Smooth muscle cell (in vitro differentiated cells): ENCODE measurements at regions not wholly inside any gene's neighbourhood (a gene's known extent, or its start where the extent isn't known, plus 50 kb on each side); places are given as distances from the start of the nearest gene placed in this dataset.

Experiments used
- DNase-seq: peaks from one replicate; lab custom pipeline; 2025; ENCODE audit not compliant: unreplicated experiment; lab: John Stamatoyannopoulos, UW
- H2AFZ ChIP-seq: fragments of 200-600 bp; sonication (generic); 2 replicates; pipeline ENCODE4 v1.6.0; 2016; ENCODE audit warnings: antibody characterized with exemption, low read depth, mild to moderate bottlenecking
- H3F3A ChIP-seq: fragments of 200-600 bp; sonication (generic); 2 replicates; pipeline ENCODE4 v1.6.0; 2017; ENCODE audit warnings: antibody characterized with exemption, low read depth
- H3K27ac ChIP-seq: fragments of 200-600 bp; sonication (generic); 2 replicates; pipeline ENCODE4 v1.5.1; 2016; ENCODE audit warnings: low read depth, mild to moderate bottlenecking
- H3K27me3 ChIP-seq: fragments of 200-600 bp; sonication (generic); 2 replicates; pipeline ENCODE4 v1.6.1; 2016; ENCODE audit warnings: low read depth, mild to moderate bottlenecking
- H3K36me3 ChIP-seq: fragments of 200-600 bp; sonication (generic); 2 replicates; pipeline ENCODE4 v1.5.1; 2016; ENCODE audit warnings: low read depth
- H3K4me1 ChIP-seq: fragments of 200-600 bp; sonication (generic); 2 replicates; pipeline ENCODE4 v1.5.1; 2016; ENCODE audit warnings: low read depth
- H3K4me2 ChIP-seq: fragments of 200-600 bp; sonication (generic); 2 replicates; pipeline ENCODE4 v1.6.0; 2016; ENCODE audit warnings: mild to moderate bottlenecking
- H3K4me3 ChIP-seq: fragments of 200-600 bp; sonication (generic); 2 replicates; pipeline ENCODE4 v1.5.1; 2016; ENCODE audit warnings: mild to moderate bottlenecking
- H3K79me2 ChIP-seq: fragments of 200-600 bp; sonication (generic); 2 replicates; pipeline ENCODE4 v1.6.0; 2016; ENCODE audit warnings: low read depth, mild to moderate bottlenecking
- H3K9ac ChIP-seq: fragments of 200-600 bp; sonication (generic); 2 replicates; pipeline ENCODE4 v1.6.0; 2016; ENCODE audit warnings: low read depth
- H3K9me3 ChIP-seq: fragments of 200-600 bp; sonication (generic); replicated peaks from 2 replicates; pipeline ENCODE4 v1.5.1; 2016; ENCODE audit warnings: low read depth
- H4K20me1 ChIP-seq: fragments of 200-600 bp; sonication (generic); 2 replicates; pipeline ENCODE4 v1.6.0; 2016; ENCODE audit warnings: low read depth
- WGBS: methylation state at CpG from one replicate; pipeline ENCODE4 v1.1.7; 2016; ENCODE audit warnings: low lambda C conversion rate; 5-methylcytosine and 5-hydroxymethylcytosine counted together
- TF ChIP-seq, protein P1 (sequence below): fragments of 200-600 bp; sonication (generic); IDR thresholded peaks from 2 replicates; pipeline ENCODE4 v1.5.1; 2017; ENCODE audit warnings: borderline replicate concordance, mild to moderate bottlenecking, antibody characterized with exemption; ENCODE audit not compliant: insufficient read depth, poor library complexity, severe bottlenecking

DNA sequence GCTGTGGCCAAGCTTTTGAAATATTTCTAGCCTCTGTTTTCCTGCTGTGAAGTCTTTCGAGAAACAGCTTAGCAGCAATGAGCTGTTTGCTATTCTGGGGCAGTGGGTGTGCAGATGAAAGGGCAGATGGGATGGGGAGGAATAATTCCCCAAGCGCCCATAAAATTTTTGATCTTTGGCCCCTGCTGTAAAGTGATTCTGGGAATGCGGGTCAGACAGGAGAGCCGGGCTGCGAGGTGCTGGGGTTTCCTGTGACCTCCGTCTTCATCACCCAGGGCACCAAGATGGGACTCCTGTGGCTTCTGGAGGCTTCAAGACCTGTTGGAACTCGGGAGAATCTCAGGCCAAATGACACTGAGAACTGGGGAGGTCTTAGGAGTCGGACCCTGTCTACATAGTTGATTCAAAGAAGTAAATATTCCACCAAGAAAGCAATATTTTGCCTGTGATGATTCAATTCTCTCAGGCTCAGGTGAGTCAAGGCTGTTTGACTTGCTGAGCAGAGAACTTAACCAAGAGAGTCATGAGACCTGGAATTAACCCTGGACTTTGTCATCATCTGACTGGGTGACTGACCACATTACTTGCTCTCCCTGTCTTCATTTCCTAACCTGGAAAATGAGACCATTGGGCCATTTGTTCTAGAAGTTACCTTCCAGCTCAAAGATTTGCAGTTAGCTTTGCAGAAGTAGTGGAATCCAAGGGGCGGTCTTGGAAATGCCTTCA lies 86.4 kb downstream of the POLR2M start:
- no peak overlapping the region for H3K4me2 ChIP-seq
- no peak for DNase-seq
- H3K4me3 ChIP-seq = no peak overlapping the region
- peaks cover 9% of the 10 kb centered on the region for H3K4me1 ChIP-seq
- H4K20me1 ChIP-seq = no peaks in the 10 kb centered on the region
- no peaks in the 10 kb centered on the region for H3F3A ChIP-seq
- no peak overlapping the region for H3K27ac ChIP-seq
- no peaks in the 10 kb centered on the region for H3K79me2 ChIP-seq
- no peaks in the 10 kb centered on the region for H3K27me3 ChIP-seq
- no peaks in the 10 kb centered on the region for H3K36me3 ChIP-seq
- no peaks in the 10 kb centered on the region for H3K9me3 ChIP-seq
- H3K9ac ChIP-seq = no peak overlapping the region
- H2AFZ ChIP-seq = no peak overlapping the region
- TF ChIP-seq, protein P1, sequence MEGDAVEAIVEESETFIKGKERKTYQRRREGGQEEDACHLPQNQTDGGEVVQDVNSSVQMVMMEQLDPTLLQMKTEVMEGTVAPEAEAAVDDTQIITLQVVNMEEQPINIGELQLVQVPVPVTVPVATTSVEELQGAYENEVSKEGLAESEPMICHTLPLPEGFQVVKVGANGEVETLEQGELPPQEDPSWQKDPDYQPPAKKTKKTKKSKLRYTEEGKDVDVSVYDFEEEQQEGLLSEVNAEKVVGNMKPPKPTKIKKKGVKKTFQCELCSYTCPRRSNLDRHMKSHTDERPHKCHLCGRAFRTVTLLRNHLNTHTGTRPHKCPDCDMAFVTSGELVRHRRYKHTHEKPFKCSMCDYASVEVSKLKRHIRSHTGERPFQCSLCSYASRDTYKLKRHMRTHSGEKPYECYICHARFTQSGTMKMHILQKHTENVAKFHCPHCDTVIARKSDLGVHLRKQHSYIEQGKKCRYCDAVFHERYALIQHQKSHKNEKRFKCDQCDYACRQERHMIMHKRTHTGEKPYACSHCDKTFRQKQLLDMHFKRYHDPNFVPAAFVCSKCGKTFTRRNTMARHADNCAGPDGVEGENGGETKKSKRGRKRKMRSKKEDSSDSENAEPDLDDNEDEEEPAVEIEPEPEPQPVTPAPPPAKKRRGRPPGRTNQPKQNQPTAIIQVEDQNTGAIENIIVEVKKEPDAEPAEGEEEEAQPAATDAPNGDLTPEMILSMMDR = no peak
- 84% methylated on average over 9 of the region's 9 CpGs for WGBS

DNA sequence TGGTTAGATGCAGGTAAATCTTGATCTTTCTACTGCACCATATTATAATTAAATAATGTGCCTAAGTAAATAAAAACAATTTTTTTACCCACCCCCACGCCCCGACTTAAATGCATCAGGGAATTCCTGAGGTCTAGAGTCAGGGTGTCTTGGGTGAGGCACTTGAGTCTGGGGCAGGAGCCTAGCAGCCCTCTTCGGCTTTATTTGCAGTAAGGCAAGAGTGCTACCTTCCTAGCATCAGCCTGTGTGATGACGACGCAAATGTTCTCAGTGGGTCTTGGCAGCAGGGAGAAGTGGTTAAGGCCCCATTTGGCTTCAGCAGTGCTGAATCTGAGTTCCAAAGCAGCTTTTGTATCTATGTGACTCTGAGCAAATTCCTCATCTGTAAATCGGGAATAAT lies 88.7 kb downstream of the POLR2M start:
- Histone ChIP-seq H4K20me1 (no peaks in the 10 kb centered on the region), H3K4me2 (no peak overlapping the region), H3K9ac (no peak overlapping the region), H3K9me3 (no peaks in the 10 kb centered on the region), H3K79me2 (no peaks in the 10 kb centered on the region), H3K4me1 (peaks cover 9% of the 10 kb centered on the region), H3K36me3 (no peaks in the 10 kb centered on the region), H3K4me3 (no peak overlapping the region), H3K27me3 (no peaks in the 10 kb centered on the region), H3K27ac (no peak overlapping the region), H3F3A (no peaks in the 10 kb centered on the region), H2AFZ (no peak overlapping the region)
- 93% methylated on average over 6 of the region's 6 CpGs for WGBS
- TF ChIP-seq, protein P1 = no peak
- DNase-seq = no peak

DNA sequence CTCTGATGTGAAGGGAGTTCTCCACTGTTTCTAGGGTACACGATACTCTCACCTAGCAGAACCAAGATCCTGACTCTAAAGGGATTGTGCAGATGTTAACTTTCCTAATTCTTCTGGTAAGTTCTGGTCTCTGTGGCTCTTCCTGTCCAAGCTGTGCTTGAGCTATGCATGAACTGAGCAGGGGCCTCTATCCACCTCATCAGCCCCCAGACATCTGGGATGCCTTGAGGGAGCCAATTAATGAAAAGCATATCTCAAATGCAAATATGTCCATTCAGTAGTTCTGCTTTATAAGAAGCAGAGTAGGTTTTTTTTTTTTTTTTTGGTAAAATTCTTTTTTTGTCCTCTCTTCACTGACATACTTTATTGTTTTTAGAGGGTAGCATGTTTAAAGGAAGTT lies 89.6 kb downstream of the POLR2M start:
- H3K9me3 ChIP-seq = no peaks in the 10 kb centered on the region
- H3K36me3 ChIP-seq = no peaks in the 10 kb centered on the region
- H3K4me2 ChIP-seq = no peak overlapping the region
- no peak overlapping the region for H3K4me3 ChIP-seq
- 94% methylated on average over 1 of the region's 1 CpG for WGBS
- no peak overlapping the region for H3K9ac ChIP-seq
- H4K20me1 ChIP-seq = no peaks in the 10 kb centered on the region
- H3K27ac ChIP-seq = no peak overlapping the region
- TF ChIP-seq, protein P1 = no peak
- H3K79me2 ChIP-seq = no peaks in the 10 kb centered on the region
- peaks cover 9% of the 10 kb centered on the region for H3K4me1 ChIP-seq
- H3K27me3 ChIP-seq = no peaks in the 10 kb centered on the region
- H3F3A ChIP-seq = no peaks in the 10 kb centered on the region
- no peak for DNase-seq
- no peak overlapping the region for H2AFZ ChIP-seq

DNA sequence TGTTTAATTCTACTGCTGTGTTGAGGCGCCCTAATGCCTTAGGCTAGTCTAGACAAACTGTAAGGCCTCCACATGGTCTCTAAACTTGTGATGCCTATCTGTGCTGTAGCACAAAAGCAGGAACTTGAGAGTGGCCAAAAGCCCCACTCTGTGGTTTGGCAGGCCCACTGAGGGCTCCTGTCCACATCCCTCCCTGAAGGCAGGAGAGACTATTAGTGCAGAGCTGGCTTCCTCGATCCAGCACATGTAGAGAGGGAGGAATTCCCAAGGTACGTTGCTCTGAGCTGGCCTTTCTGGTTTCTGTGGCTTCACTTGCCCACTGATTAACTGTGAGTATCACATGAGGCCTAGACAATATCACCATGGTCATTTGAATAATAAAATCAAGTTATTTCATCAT lies 90.6 kb downstream of the POLR2M start:
- H3K27ac ChIP-seq = no peak overlapping the region
- TF ChIP-seq, protein P1 = no peak
- H3K79me2 ChIP-seq = no peaks in the 10 kb centered on the region
- H3K4me1 ChIP-seq = peaks cover 9% of the 10 kb centered on the region
- H3K36me3 ChIP-seq = no peaks in the 10 kb centered on the region
- WGBS = 88% methylated on average over 3 of the region's 3 CpGs
- H3K9me3 ChIP-seq = no peaks in the 10 kb centered on the region
- no peaks in the 10 kb centered on the region for H3K27me3 ChIP-seq
- no peaks in the 10 kb centered on the region for H3F3A ChIP-seq
- no peak overlapping the region for H3K4me2 ChIP-seq
- no peak overlapping the region for H3K4me3 ChIP-seq
- no peak overlapping the region for H2AFZ ChIP-seq
- H4K20me1 ChIP-seq = no peaks in the 10 kb centered on the region
- no peak overlapping the region for H3K9ac ChIP-seq
- DNase-seq = no peak
